Stimulated activated CD4-positive, alpha-beta T cell treated with anti-CD3 and anti-CD28 coated beads, Interleukin-2, amount 100 ng/mL, for 48 hours (primary cell): ENCODE measurements at regions not wholly inside any gene's neighbourhood (a gene's known extent, or its start where the extent isn't known, plus 50 kb on each side); places are given as distances from the start of the nearest gene placed in this dataset.
"Not testable (repeated sequence)": the region's sequence is repeated elsewhere in the genome, so short reads cannot be mapped to it uniquely, and the experiment has no call there.

Experiments
- DNase-seq, 2 donors: peaks; one replicate each; pipeline ENCODE4 v3.0.0-alpha.2; 2020

GRCh38 chrX:121179972-121180371, 132.6 kb downstream of the GLUD2 start:
- DNase-seq: no peak

- no peak for DNase-seq
Observed at GRCh38 chrX:121191779-121192178, 144.4 kb downstream of the GLUD2 start.

- DNase-seq: no peak
Observed at GRCh38 chrX:121195719-121196118, 148.3 kb downstream of the GLUD2 start.

GRCh38 chrX:121196872-121197444, 149.5 kb downstream of the GLUD2 start:
- not testable (repeated sequence) for DNase-seq

- DNase-seq: no peak
Observed at GRCh38 chrX:121208563-121208962, 161.2 kb downstream of the GLUD2 start.

GRCh38 chrX:121216641-121217374, 169.4 kb downstream of the GLUD2 start:
- DNase-seq: no peak

GRCh38 chrX:121221322-121221977, 174.0 kb downstream of the GLUD2 start:
- no peak for DNase-seq

GRCh38 chrX:121227888-121228287, 180.5 kb downstream of the GLUD2 start:
- DNase-seq: no peak

- DNase-seq: no peak
Observed at GRCh38 chrX:121231566-121232358, 184.4 kb downstream of the GLUD2 start.

GRCh38 chrX:121236040-121236439, 188.6 kb downstream of the GLUD2 start:
- no peak for DNase-seq

- DNase-seq: no peak
Observed at GRCh38 chrX:121238093-121238492, 190.7 kb downstream of the GLUD2 start.

- DNase-seq: no peak
Observed at GRCh38 chrX:121244511-121244910, 197.1 kb downstream of the GLUD2 start.

- no peak for DNase-seq
Observed at GRCh38 chrX:121245763-121246162, 198.4 kb downstream of the GLUD2 start.

GRCh38 chrX:121254336-121254735, 206.9 kb downstream of the GLUD2 start:
- DNase-seq: no peak

GRCh38 chrX:121256647-121257046, 209.2 kb downstream of the GLUD2 start:
- no peak for DNase-seq

GRCh38 chrX:121258545-121258944, 211.1 kb downstream of the GLUD2 start:
- no peak for DNase-seq

- DNase-seq: no peak
Observed at GRCh38 chrX:121259170-121259569, 211.8 kb downstream of the GLUD2 start.

- DNase-seq: no peak
Observed at GRCh38 chrX:121260596-121261240, 213.3 kb downstream of the GLUD2 start.

GRCh38 chrX:121283921-121284320, 236.5 kb downstream of the GLUD2 start:
- DNase-seq: no peak

GRCh38 chrX:121298499-121298898, 251.1 kb downstream of the GLUD2 start:
- no peak for DNase-seq

GRCh38 chrX:121301356-121301755, 253.9 kb downstream of the GLUD2 start:
- DNase-seq: no peak

GRCh38 chrX:121301822-121302221, 254.4 kb downstream of the GLUD2 start:
- DNase-seq: no peak

- DNase-seq: no peak
Observed at GRCh38 chrX:121307449-121307848, 260.0 kb downstream of the GLUD2 start.
